ENCODE measurements at regions not wholly inside any gene's neighbourhood (a gene's known extent, or its start where the extent isn't known, plus 50 kb on each side); places are given as distances from the start of the nearest gene placed in this dataset.
"Not testable (repeated sequence)": the region's sequence is repeated elsewhere in the genome, so short reads cannot be mapped to it uniquely, and the experiment has no call there.

GRCh38 chr1:29620631-29621030, 384.3 kb downstream of the PTPRU start:
- intact Hi-C loops (cut with DNase I; ENCODE audit: low total_unique reads), result no loop called here
- H3K4me3 ChIP-seq, result no peak overlapping the region
- H3K36me3 ChIP-seq, result no peaks in the 10 kb centered on the region
- peaks cover 0 to 31% of the 10 kb centered on the region in 2 donors for H3K27me3 ChIP-seq
- DNase-seq, result no peak
- H3K4me1 ChIP-seq, result no peaks in the 10 kb centered on the region
- TF ChIP-seq CTCF (IDR thresholded peaks at IDR 0.05), result no peak
- H3K27ac ChIP-seq, result no peak overlapping the region
- no peaks in the 10 kb centered on the region for H3K9me3 ChIP-seq

GRCh38 chr1:29607236-29607635, 370.9 kb downstream of the PTPRU start:
- intact Hi-C loops (cut with DNase I; ENCODE audit: low total_unique reads), result no loop called here
- H3K4me1 ChIP-seq, result no peaks in the 10 kb centered on the region
- H3K9me3 ChIP-seq, result no peaks in the 10 kb centered on the region

GRCh38 chr1:29604796-29605195, 368.5 kb downstream of the PTPRU start:
- H3K4me3 ChIP-seq; H3K36me3 ChIP-seq; intact Hi-C loops (cut with DNase I; ENCODE audit: low total_unique reads); H3K9me3 ChIP-seq; DNase-seq; H3K27ac ChIP-seq; H3K4me1 ChIP-seq: not testable (repeated sequence)
- peaks cover 0 to 11% of the 10 kb centered on the region in 2 donors for H3K27me3 ChIP-seq

More at GRCh38 chr1:29607236-29607635, 370.9 kb downstream of the PTPRU start:
- H3K27me3 ChIP-seq, result peaks cover 0 to 6% of the 10 kb centered on the region in 2 donors
- no peaks in the 10 kb centered on the region for H3K36me3 ChIP-seq
- H3K27ac ChIP-seq, result no peak overlapping the region
- no peak for TF ChIP-seq CTCF (IDR thresholded peaks at IDR 0.05)
- H3K4me3 ChIP-seq, result no peak overlapping the region
- DNase-seq, result no peak

- no peak for TF ChIP-seq CTCF (IDR thresholded peaks at IDR 0.05)
- no peaks in the 10 kb centered on the region for H3K36me3 ChIP-seq
- no peaks in the 10 kb centered on the region for H3K9me3 ChIP-seq
- DNase-seq, result no peak
- H3K27me3 ChIP-seq, result peaks cover 0 to 21% of the 10 kb centered on the region in 2 donors
- H3K4me1 ChIP-seq, result no peaks in the 10 kb centered on the region
- H3K4me3 ChIP-seq, result no peak overlapping the region
- H3K27ac ChIP-seq, result no peak overlapping the region
- intact Hi-C loops (cut with DNase I; ENCODE audit: low total_unique reads), result no loop called here
Observed at GRCh38 chr1:29603622-29604021, 367.3 kb downstream of the PTPRU start.

DNA sequence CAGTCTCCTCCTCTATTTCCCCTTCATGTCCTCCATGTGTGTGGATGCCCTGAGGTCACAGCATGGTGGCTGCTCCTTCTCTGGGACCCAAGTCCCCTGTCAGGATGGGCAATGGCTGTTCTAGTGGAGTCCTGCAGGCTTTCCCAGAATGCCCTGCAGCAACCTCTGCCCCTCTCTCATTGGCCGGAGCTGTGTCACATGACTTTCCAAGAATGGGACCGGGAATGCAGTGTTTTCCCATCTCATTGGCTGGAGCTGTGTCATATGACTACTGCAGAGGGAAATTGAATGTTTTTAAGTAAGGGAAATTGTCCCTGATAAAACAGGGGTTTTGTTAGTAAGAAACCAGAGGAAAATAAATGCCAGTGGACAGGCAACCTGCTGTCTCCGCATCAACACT, 365.9 kb downstream of the PTPRU start:
- no peaks in the 10 kb centered on the region for H3K9me3 ChIP-seq
- H3K4me1 ChIP-seq, result no peaks in the 10 kb centered on the region
- intact Hi-C loops (cut with DNase I; ENCODE audit: low total_unique reads), result no loop called here
- no peak overlapping the region for H3K27ac ChIP-seq
- DNase-seq, result no peak
- H3K36me3 ChIP-seq, result no peaks in the 10 kb centered on the region
- H3K4me3 ChIP-seq, result no peak overlapping the region
- TF ChIP-seq CTCF (IDR thresholded peaks at IDR 0.05), result no peak
- H3K27me3 ChIP-seq, result peaks cover 0 to 21% of the 10 kb centered on the region in 2 donors

DNA sequence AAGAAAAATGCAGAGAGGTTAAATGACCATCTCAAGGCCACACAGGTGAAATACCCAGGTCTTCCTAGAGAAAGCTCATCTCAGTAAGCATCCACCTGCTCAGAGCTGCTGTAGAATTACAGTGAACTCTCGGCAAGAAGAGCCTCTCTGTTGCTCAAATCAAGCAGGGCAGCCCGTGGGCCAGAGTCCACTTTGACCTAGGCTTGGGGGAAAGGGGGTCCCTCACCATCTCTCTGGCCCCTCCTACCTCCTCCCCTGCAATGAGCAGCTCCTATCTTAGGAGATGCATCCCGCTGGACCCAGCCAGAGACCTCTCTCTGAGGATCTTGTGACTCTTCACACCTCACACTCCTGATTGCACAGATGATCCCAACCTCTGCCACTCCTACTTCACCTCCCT, 364.7 kb downstream of the PTPRU start:
- intact Hi-C loops (cut with DNase I; ENCODE audit: low total_unique reads), result no loop called here
- peaks cover 0 to 21% of the 10 kb centered on the region in 2 donors for H3K27me3 ChIP-seq
- no peak overlapping the region for H3K27ac ChIP-seq
- no peaks in the 10 kb centered on the region for H3K4me1 ChIP-seq
- no peak for TF ChIP-seq CTCF (IDR thresholded peaks at IDR 0.05)
- no peak overlapping the region for H3K4me3 ChIP-seq
- DNase-seq, result no peak
- H3K36me3 ChIP-seq, result no peaks in the 10 kb centered on the region
- no peaks in the 10 kb centered on the region for H3K9me3 ChIP-seq

All from tibial artery (tissue), 4 donors.